Spinal cord (tissue), 8 donors: ENCODE measurements at regions not wholly inside any gene's neighbourhood (a gene's known extent, or its start where the extent isn't known, plus 50 kb on each side); places are given as distances from the start of the nearest gene placed in this dataset.

Experiments
- DNase-seq, 6 donors: peaks; one replicate each; pipeline versions ENCODE4 v3.0.0 to v3.0.0-alpha.2; 2013 to 2015; ENCODE audit warnings: low spot score in 6 of 6, low read depth in 4 of 6
- H3K27ac ChIP-seq: one replicate; pipeline ENCODE4 v1.5.1; 2013; ENCODE audit warnings: low read depth, low read length, control low read depth
- H3K27me3 ChIP-seq: one replicate; pipeline ENCODE4 v1.6.1; 2013; ENCODE audit warnings: low read length; ENCODE audit not compliant: control insufficient read depth, insufficient read depth
- H3K36me3 ChIP-seq: one replicate; pipeline ENCODE4 v1.6.1; 2013; ENCODE audit warnings: low read length; ENCODE audit not compliant: control insufficient read depth, insufficient read depth
- H3K4me1 ChIP-seq: one replicate; pipeline ENCODE4 v1.6.1; 2013; ENCODE audit warnings: low read length; ENCODE audit not compliant: control insufficient read depth, insufficient read depth
- H3K4me3 ChIP-seq: one replicate; pipeline ENCODE4 v1.5.1; 2013; ENCODE audit warnings: low read depth, low read length, control low read depth
- H3K9me3 ChIP-seq: one replicate; pipeline ENCODE4 v1.6.1; 2013; ENCODE audit warnings: low read length; ENCODE audit not compliant: control insufficient read depth, insufficient read depth

DNA sequence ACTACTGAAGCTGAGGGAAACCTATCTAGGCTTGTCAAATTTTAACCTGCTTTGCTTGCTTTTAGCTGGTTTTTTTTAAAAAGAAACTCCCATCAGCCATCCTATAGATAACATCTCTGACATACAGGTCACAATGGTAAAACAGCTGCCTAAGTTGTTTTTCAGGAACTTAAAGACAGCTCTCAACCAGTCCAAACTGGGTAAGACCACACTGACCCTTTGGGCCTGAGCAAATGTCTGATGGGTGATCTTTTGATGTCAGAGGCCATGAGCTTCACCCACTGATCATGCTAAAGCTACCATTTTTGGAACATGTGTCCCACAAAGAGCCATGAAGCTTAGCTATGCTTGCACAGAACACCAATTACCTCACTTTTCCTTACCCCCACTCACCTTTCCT is 50.0 kb upstream of the TANC1 start:
- Histone ChIP-seq H3K27me3 (peaks cover 9% of the 10 kb centered on the region), H3K4me3 (no peak overlapping the region), H3K4me1 (peaks cover 3% of the 10 kb centered on the region), H3K36me3 (no peaks in the 10 kb centered on the region), H3K27ac (no peak overlapping the region), H3K9me3 (no peaks in the 10 kb centered on the region)
- no peak for DNase-seq
